DOHH2 (cell line): ENCODE measurements at regions not wholly inside any gene's neighbourhood (a gene's known extent, or its start where the extent isn't known, plus 50 kb on each side); places are given as distances from the start of the nearest gene placed in this dataset.
"Not testable (repeated sequence)": the region's sequence is repeated elsewhere in the genome, so short reads cannot be mapped to it uniquely, and the experiment has no call there.

Experiments used
- H3F3A ChIP-seq: fragments of 200-600 bp; sonication (generic), shearing (Covaris generic); 2 replicates; pipeline ENCODE4 v1.6.0; 2016; ENCODE audit warnings: antibody characterized with exemption, mild to moderate bottlenecking; ENCODE audit not compliant: control insufficient read depth, insufficient read depth
- H3K27ac ChIP-seq: fragments of 200-600 bp; sonication (generic); 2 replicates; pipeline ENCODE4 v1.5.1; 2014; ENCODE audit warnings: low read depth, mild to moderate bottlenecking, low read length, moderate library complexity
- H3K27me3 ChIP-seq: fragments of 200-600 bp; sonication (generic); 2 replicates; pipeline ENCODE4 v1.6.1; 2014; ENCODE audit warnings: mild to moderate bottlenecking, low read length, mixed read lengths; ENCODE audit not compliant: control insufficient read depth
- H3K36me3 ChIP-seq: fragments of 200-600 bp; sonication (generic); 2 replicates; pipeline ENCODE4 v1.6.1; 2014; ENCODE audit warnings: mild to moderate bottlenecking, low read length, moderate library complexity, mixed read lengths; ENCODE audit not compliant: control insufficient read depth
- H3K4me1 ChIP-seq: fragments of 200-600 bp; sonication (generic); 2 replicates; pipeline ENCODE4 v1.6.1; 2014; ENCODE audit warnings: mild to moderate bottlenecking, low read length, mixed read lengths; ENCODE audit not compliant: control insufficient read depth
- H3K4me2 ChIP-seq: fragments of 200-600 bp; sonication (generic); 2 replicates; pipeline ENCODE4 v1.6.0; 2014; ENCODE audit warnings: mild to moderate bottlenecking, low read length, moderate library complexity
- H3K4me3 ChIP-seq: fragments of 200-600 bp; sonication (generic); 2 replicates; pipeline ENCODE4 v1.5.1; 2014; ENCODE audit warnings: mild to moderate bottlenecking, low read length, mixed read lengths
- H3K79me2 ChIP-seq: fragments of 200-600 bp; sonication (generic); 2 replicates; pipeline ENCODE4 v1.6.1; 2014; ENCODE audit warnings: mild to moderate bottlenecking, low read length, mixed read lengths; ENCODE audit not compliant: control insufficient read depth
- H3K9me2 ChIP-seq: fragments of 200-600 bp; sonication (generic); replicated peaks from 2 replicates; pipeline ENCODE4 v1.6.1; 2014; ENCODE audit warnings: mild to moderate bottlenecking, low read length, mixed read lengths; ENCODE audit not compliant: control insufficient read depth
- H3K9me3 ChIP-seq: fragments of 200-600 bp; sonication (generic); 2 replicates; pipeline ENCODE4 v1.6.1; 2014; ENCODE audit warnings: antibody characterized with exemption, low read length, mixed read lengths; ENCODE audit not compliant: control insufficient read depth, insufficient read depth
- H4K20me1 ChIP-seq: fragments of 200-600 bp; sonication (generic); 2 replicates; pipeline ENCODE4 v1.6.0; 2014; ENCODE audit warnings: low read depth, mild to moderate bottlenecking, antibody characterized with exemption, low read length, moderate library complexity; ENCODE audit not compliant: control insufficient read depth, insufficient read depth
- EZH2phosphoT487 ChIP-seq: fragments of 200-600 bp; sonication (generic); IDR thresholded peaks from 2 replicates; pipeline ENCODE4 v1.6.1; 2017; ENCODE audit warnings: borderline replicate concordance, mild to moderate bottlenecking, antibody characterized with exemption, low read length, moderate library complexity, mixed read lengths
- TF ChIP-seq, protein P1 (sequence below): fragments of 200-600 bp; sonication (generic); IDR thresholded peaks from one replicate; pipeline ENCODE4 v1.5.1; 2014; ENCODE audit warnings: antibody characterized with exemption, mild to moderate bottlenecking, low read depth, low read length; ENCODE audit not compliant: poor library complexity, severe bottlenecking

DNA sequence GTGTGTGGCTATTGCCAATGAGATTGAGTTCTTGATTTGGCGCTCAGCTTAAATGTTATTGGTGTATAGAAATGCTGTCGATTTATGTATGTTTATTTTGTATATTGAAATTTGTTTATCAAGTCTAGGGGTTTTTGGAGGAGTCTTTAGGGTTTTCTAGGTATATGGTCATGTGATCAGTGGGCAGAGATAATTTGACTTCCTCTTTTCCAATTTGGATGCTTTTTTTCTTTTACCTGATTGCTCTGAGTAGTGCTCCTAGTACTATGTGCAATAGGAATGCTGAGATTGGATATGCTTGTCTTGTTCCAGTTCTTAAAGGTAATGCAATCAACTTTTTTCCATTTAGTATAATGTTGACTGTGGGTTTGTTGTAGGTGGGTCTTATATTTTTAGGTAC is 99.8 kb upstream of the PMCH start:
- H3K36me3 ChIP-seq = no peaks in the 10 kb centered on the region
- H3K4me2 ChIP-seq = no peak overlapping the region
- no peak overlapping the region for H3K27ac ChIP-seq
- H3K9me2 ChIP-seq = no peaks in the 10 kb centered on the region
- no peaks in the 10 kb centered on the region for H3F3A ChIP-seq
- no peak for TF ChIP-seq EZH2phosphoT487
- TF ChIP-seq, protein P1, sequence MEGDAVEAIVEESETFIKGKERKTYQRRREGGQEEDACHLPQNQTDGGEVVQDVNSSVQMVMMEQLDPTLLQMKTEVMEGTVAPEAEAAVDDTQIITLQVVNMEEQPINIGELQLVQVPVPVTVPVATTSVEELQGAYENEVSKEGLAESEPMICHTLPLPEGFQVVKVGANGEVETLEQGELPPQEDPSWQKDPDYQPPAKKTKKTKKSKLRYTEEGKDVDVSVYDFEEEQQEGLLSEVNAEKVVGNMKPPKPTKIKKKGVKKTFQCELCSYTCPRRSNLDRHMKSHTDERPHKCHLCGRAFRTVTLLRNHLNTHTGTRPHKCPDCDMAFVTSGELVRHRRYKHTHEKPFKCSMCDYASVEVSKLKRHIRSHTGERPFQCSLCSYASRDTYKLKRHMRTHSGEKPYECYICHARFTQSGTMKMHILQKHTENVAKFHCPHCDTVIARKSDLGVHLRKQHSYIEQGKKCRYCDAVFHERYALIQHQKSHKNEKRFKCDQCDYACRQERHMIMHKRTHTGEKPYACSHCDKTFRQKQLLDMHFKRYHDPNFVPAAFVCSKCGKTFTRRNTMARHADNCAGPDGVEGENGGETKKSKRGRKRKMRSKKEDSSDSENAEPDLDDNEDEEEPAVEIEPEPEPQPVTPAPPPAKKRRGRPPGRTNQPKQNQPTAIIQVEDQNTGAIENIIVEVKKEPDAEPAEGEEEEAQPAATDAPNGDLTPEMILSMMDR = no peak
- H3K4me3 ChIP-seq = no peak overlapping the region
- no peaks in the 10 kb centered on the region for H3K79me2 ChIP-seq
- H3K27me3 ChIP-seq = no peaks in the 10 kb centered on the region
- no peaks in the 10 kb centered on the region for H3K4me1 ChIP-seq
- no peaks in the 10 kb centered on the region for H4K20me1 ChIP-seq
- no peaks in the 10 kb centered on the region for H3K9me3 ChIP-seq

DNA sequence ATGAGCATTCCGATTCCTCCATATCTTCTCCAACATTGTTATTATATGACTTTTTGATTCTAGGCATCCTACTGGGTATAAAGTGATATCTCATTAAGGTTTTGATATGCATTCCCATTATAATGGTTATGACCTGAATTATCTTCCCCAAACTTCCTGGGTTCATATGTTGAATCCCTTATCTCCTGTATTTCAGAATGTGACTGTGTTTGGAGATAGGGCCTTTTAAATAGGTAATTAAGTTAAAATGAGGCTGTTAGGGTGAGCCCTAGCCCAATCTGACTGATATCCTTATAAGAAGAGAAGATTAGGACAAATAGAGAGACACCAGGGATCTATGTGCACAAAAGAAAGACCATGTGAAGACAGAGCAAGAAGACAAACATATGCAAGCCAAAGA is 96.9 kb upstream of the PMCH start:
- no peaks in the 10 kb centered on the region for H3F3A ChIP-seq
- no peak overlapping the region for H3K4me2 ChIP-seq
- H3K9me3 ChIP-seq = no peaks in the 10 kb centered on the region
- TF ChIP-seq EZH2phosphoT487 = no peak
- TF ChIP-seq, protein P1 = no peak
- no peaks in the 10 kb centered on the region for H3K36me3 ChIP-seq
- no peak overlapping the region for H3K4me3 ChIP-seq
- no peaks in the 10 kb centered on the region for H3K79me2 ChIP-seq
- no peak overlapping the region for H3K27ac ChIP-seq
- H3K27me3 ChIP-seq = no peaks in the 10 kb centered on the region
- no peaks in the 10 kb centered on the region for H4K20me1 ChIP-seq
- H3K9me2 ChIP-seq = no peaks in the 10 kb centered on the region
- H3K4me1 ChIP-seq = no peaks in the 10 kb centered on the region

DNA sequence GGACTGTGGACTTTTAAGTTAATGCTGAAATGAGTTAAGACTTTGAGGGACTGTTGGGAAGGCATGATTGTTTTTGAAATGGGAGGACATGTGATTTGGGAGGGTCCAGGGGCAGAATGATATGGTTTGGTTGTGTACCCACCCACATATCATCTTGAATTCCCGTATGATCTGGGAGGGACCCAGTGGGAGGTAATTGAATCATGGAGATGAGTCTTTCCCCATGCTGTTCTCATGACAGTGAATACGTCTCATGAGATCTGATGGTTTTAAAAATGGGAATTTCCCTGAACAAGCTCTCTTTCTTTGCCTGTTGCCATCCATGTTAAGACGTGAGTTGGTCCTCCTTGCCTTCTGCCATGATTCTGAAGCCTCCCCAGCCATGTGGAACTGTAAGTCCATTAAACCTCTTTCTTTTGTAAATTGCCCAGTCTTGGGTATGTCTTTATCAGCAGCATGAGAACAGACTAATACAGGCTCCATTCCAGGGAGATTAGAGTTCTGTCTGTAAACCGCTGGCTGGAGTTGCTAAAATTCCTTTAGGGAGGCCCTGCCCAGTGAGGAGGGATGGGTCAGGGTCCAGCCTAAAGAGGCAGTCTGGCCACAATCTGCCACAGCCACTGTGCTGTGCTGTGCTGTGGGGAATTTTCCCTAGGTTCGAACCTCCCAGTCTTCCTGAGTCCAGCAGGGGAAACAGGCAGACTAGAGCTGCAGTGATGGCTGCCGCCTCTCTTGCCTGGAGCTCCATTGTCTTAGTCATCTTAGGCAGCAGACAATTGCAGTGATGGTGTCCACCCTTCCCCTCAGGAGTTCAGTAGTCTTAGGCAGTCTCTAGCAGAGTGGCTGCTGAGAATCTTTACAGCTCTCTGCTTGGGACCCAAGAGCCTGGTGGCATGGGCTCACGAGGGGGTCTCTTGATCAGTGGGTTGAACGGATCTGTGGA is 94.1 kb upstream of the PMCH start:
- H3K9me2 ChIP-seq, H3K4me3 ChIP-seq, H3K9me3 ChIP-seq, H3K4me2 ChIP-seq, H3K27me3 ChIP-seq, H3K79me2 ChIP-seq, H3K36me3 ChIP-seq, H4K20me1 ChIP-seq, H3K27ac ChIP-seq, H3F3A ChIP-seq, H3K4me1 ChIP-seq: not testable (repeated sequence)

DNA sequence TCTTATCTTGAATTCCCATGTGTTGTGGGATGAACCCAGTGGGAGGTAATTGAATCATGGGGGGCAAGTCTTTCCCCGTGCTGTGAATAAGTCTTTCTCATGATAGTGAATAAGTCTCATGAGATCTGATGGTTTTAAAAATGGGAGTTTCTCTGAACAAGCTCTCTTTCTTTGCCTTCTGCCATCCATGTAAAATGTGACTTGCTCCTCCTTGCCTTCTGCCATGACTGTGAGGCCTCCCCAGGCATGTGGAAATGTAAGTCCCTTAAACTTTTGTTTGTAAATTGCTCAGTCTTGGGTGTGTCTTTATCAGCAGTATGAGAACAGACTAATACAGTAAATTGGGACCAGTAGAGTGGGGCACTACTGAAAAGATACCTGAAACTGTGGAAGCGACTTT is 92.1 kb upstream of the PMCH start:
- H3K27ac ChIP-seq, H3K4me3 ChIP-seq, H3K79me2 ChIP-seq, H3K36me3 ChIP-seq, H3F3A ChIP-seq, H3K4me2 ChIP-seq, H3K9me3 ChIP-seq, H4K20me1 ChIP-seq, H3K27me3 ChIP-seq, H3K4me1 ChIP-seq, H3K9me2 ChIP-seq: not testable (repeated sequence)
